ENCODE measurements at regions not wholly inside any gene's neighbourhood (a gene's known extent, or its start where the extent isn't known, plus 50 kb on each side); places are given as distances from the start of the nearest gene placed in this dataset.
"Not testable (repeated sequence)": the region's sequence is repeated elsewhere in the genome, so short reads cannot be mapped to it uniquely, and the experiment has no call there.

DNA sequence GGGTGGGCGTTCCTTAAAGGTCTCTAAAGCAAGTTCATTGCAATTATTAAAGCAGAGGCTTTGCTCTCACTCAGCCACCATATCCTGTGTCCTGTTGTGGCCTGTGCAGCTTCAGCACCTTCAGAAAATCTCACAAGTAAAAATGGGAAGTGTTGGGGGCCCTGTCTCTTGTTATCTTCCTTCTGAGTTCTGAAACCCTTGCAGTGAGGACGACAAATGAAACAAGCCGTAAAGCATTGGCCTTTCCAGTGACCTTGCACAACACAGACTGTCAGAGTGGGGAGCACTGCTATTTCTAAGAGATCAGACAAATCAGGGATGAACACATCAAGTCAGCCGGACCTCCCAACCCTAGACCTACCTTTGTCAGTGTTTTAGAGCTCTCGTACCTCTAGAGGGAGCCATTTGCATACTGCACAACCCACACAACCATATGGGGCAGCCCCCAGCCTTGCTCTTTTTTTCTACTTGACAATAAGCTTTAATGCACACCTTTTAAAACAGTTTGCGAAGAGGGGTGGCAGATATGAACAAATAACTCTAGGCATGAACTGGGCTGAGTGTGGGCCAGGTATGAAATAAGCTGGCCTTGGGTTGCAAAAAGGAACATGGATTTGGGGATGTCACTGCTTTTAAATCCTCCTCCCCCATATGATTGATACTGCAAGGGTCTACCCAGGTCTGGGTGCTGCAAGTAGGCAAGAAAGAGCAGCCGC, 89.8 kb downstream of the KATNIP start:
- peak; percentile 89 for DNase-seq

GRCh38 chr16:27640277-27640600, 90.3 kb downstream of the KATNIP start:
- DNase-seq: peak; percentile 55

- no peak for DNase-seq
Measured at GRCh38 chr16:27641260-27641659, 91.3 kb downstream of the KATNIP start.

- not testable (repeated sequence) for DNase-seq
Measured at GRCh38 chr16:27641734-27642415, 91.9 kb downstream of the KATNIP start.

GRCh38 chr16:27642756-27643155, 92.8 kb downstream of the KATNIP start:
- DNase-seq: peak; percentile 73

GRCh38 chr16:27644165-27644564, 94.2 kb downstream of the KATNIP start:
- no peak for DNase-seq

GRCh38 chr16:27645396-27645795, 95.5 kb downstream of the KATNIP start:
- no peak for DNase-seq

DNA sequence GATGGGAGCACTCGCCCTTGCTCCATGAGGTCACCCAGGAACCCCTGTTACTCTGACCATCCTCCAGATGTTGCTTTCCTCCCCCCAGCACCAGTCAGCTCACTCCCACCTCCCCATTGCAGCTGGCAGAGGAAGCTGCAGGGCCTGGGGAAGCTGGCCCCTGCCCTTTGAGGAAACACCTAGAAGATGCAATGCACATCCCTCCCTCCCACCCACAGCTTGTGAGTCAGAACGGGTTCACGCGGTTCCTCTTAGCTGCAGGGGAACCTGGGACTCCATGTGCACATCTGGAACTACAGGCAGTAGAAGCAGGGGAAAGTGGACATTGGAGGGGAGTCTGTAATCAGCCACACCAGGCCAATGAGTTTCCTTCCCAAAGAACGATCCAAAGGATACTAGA, 96.9 kb downstream of the KATNIP start:
- DNase-seq: no peak

GRCh38 chr16:27649021-27649420, 99.1 kb downstream of the KATNIP start:
- DNase-seq: no peak

DNA sequence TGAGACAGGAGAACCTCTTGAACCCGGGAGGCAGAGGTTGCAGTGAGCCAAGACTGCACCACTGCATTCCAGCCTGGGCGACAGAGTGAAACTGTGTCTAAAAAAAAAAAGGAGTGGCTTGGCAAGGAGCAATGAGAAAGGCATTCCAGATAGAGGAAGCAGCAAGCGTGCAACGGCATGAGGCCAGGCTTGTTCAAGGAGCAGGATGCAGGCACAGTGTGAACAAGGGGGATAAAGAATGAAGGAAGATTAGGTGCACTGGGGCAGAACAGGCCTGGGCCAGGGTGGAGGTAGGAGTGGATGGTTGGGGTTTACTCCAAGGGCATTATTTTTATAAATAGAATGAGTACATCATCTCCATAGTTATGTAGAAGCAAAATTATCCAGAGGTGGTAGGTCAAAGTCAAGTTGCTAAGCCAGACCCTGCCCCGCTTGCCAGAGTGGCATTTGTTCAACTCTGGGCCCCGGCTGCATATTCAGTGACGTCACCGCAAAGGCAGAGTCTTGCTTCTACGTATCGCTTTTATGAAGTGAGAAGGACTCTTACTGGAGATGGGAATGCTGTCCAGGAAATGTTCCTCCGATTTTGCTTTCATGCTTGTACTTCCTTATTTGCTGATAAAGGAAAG, 100.2 kb downstream of the KATNIP start:
- no peak for DNase-seq

GRCh38 chr16:27651301-27651700, 101.4 kb downstream of the KATNIP start:
- no peak for DNase-seq

DNA sequence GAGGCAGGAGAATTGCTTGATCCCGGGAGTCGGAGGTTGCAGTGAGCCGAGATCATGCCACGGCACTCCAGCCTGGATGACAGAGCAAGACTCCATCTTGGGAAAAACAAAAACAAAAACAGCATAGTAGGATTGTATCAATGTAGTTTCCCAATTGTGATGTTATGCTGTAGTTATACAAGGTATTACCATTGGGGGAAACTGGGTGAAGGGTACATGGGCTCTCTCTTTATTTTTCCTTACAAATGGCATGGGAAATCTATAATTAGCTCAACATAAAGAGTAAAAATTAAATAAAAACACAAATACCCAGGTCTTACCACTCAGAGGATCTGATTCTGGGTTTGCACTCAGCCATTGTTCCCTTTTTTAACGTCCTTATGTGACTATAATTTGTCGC, 107.9 kb downstream of the KATNIP start:
- DNase-seq: no peak

DNA sequence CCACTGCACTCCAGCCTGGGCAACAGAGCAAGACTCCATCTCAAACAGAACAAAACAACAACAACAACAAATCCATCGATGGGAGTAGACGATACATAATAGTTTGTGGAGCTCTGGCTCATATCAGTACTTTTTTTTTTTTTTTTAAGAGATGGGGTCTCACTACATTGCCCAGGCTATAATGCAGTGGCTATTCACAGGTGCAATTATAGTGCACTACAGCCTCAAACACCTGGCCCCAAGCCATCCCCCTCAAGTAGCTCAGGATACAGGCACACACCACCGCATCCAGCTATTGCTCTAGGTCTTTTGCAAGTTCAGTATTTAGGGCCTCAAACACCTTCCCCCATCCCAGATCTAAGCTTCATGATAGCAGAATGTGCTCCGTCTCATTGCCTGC, 110.6 kb downstream of the KATNIP start:
- DNase-seq: no peak

GRCh38 chr16:27663235-27663634, 113.3 kb downstream of the KATNIP start:
- DNase-seq: not testable (repeated sequence)

DNA sequence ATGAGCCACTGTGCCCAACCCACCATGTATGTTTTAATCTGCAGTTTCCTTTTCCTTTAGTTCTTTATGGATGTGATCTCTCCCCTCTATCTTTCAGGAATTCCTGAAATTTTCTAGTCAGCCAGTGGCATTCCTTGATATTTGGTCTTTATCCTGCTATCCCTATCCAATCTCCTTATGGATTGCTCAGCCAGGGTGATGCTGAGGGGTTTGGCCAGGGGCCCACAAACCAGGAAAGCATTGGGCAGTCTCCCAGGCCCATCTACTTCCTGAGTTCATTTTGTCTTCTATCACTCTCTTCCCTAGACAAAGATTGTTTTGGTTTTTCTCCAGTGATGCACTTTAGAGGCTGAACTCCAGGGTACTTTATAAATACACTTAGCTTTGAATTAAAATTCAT, 115.9 kb downstream of the KATNIP start:
- no peak for DNase-seq

DNA sequence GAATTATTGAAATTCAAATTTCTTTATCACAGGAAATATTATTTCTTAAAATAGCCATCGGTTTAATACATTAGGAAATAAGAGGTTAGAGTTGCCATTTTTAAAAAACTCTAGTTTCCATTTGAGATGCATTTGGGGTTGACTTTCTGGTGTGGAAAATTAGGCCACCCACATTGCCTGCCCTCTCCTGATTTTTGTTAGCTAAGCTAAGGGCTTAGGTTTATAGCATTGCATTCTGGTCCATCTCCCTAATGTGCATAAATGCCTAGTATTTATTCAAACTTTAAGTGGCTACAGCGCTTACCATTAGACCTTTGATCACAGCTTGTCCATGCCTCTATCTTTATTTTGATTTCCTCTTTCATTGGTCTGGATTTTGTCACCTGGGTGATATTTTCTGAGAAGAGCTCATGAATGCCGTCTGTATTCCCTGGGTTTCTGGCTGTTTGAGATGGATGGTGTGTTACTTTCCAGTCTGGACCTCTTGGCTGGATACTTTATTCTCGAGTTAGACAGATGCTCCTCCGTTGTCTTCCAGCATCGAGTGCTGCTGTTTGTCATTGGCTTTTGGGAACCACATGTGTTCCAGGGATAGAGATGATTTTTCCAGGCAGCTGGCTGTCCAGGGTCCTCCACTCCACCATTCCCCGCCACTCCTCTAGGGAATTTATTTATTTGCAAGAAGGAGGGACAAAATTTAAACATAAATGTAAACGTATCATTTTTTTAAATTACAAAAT, 120.3 kb downstream of the KATNIP start:
- DNase-seq: peak; percentile 25

DNA sequence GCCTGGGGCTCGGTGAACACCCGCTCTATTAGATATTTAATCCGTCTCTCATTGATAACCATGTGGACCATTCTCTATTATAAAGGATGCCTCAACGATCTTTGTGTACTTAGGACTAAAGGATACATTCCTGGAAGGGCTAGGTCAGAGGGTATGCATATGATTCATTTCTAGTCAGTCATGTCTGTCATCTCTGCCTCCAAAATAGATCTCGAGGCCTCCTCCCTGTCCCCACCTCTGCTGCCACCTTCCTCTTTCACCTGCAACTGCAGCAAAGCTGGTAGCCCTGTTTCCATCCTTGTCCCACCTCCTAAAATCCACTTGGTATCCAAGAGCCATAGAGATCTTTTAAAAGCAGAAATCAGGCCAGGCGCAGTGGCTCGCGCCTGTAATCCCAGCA, 121.5 kb downstream of the KATNIP start:
- DNase-seq: peak; percentile 17

DNA sequence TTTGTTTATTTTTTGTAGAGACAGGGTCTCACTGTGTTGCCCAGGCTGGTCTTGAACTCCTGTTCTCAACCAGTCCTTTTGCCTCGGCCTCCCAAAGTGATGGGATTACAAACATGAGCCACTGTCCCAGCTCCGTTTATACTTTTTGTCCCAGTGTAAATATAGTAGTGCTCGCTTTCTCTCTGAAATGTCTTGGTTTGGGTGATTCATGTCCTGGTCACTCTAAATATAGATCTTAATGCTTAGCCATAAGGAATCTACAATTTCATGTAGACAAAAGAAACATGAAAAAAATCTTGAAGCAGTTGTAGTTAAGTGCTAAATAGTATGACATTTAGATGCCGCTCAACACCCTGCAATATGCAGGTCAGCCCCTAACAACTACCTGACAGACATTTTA, 126.9 kb downstream of the KATNIP start:
- DNase-seq: no peak

DNA sequence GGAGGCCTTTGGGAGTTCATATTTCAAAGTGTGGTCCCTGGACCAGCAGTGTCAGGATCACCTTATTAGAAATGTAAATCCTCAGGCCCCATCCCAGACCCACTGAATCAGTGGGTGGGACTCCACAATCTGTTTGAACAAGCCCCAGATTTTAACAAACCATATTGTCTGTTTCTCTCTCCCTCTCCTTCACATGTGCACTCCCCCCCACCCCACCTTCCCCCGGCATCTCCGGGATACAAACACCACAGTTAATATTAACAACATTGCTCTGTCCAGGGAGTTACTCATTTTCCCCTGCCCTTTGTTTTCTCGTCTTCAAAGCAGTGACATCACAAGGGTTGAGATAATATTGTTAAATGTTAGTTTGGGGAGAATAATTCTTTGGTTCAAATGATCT, 127.3 kb downstream of the KATNIP start:
- DNase-seq: peak; percentile 45

GRCh38 chr16:27678955-27679354, 129.0 kb downstream of the KATNIP start:
- no peak for DNase-seq

- no peak for DNase-seq
Measured at GRCh38 chr16:27679899-27680298, 130.0 kb downstream of the KATNIP start.

GRCh38 chr16:27681681-27682080, 131.7 kb downstream of the KATNIP start:
- DNase-seq: no peak

DNA sequence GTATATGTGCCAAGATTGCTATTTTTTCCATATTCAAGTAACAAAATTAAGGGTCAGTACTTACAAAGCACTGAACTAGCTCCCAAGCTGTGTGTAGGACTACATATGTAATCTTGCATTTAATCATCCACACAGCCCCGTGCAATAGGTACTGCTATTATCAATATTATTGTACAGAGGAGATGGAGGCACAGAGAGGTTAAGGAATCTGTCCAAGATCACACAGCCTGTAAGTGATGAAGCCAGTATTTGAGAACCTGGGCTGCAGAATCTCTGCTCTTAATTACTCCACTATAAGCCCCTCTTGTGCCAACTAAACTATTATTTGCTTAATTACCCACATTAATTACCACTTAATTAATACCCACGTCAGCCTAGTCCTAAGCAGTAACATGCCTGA, 134.1 kb downstream of the KATNIP start:
- DNase-seq: no peak

GRCh38 chr16:27685807-27686206, 135.9 kb downstream of the KATNIP start:
- DNase-seq: peak; percentile 65

Measured in NCI-H82 (cell line).